Neural crest cell (in vitro differentiated cells): ENCODE measurements at regions not wholly inside any gene's neighbourhood (a gene's known extent, or its start where the extent isn't known, plus 50 kb on each side); places are given as distances from the start of the nearest gene placed in this dataset.

Experiments
- DNase-seq: peaks from one replicate; pipeline ENCODE4 v3.0.0; 2021; ENCODE audit warnings: low read depth, mixed read lengths, low spot score
- H3K27ac Mint-ChIP-seq: one replicate; pipeline ENCODE4 v1.8.0; 2021; ENCODE audit warnings: mild to moderate bottlenecking, mixed read lengths; ENCODE audit not compliant: unreplicated experiment
- H3K27me3 Mint-ChIP-seq: 2 replicates; pipeline ENCODE4 v1.8.0; 2021; ENCODE audit warnings: low read depth, mild to moderate bottlenecking, mixed read lengths
- H3K36me3 Mint-ChIP-seq: 2 replicates; pipeline ENCODE4 v1.8.0; 2021; ENCODE audit warnings: low read depth, mild to moderate bottlenecking, mixed read lengths
- H3K4me1 Mint-ChIP-seq: 2 replicates; pipeline ENCODE4 v1.8.0; 2021; ENCODE audit warnings: mixed read lengths
- H3K4me3 Mint-ChIP-seq: one replicate; pipeline ENCODE4 v1.8.0; 2021; ENCODE audit warnings: mild to moderate bottlenecking, mixed read lengths
- H3K9me3 Mint-ChIP-seq: 2 replicates; pipeline ENCODE4 v1.8.0; 2021; ENCODE audit warnings: mixed read lengths
- TF ChIP-seq, protein P1 (sequence below): fragments of 200-600 bp; sonication (generic); conservative IDR thresholded peaks from 2 replicates; pipeline ENCODE4 v1.5.0; 2021; ENCODE audit warnings: antibody characterized with exemption, mild to moderate bottlenecking

DNA sequence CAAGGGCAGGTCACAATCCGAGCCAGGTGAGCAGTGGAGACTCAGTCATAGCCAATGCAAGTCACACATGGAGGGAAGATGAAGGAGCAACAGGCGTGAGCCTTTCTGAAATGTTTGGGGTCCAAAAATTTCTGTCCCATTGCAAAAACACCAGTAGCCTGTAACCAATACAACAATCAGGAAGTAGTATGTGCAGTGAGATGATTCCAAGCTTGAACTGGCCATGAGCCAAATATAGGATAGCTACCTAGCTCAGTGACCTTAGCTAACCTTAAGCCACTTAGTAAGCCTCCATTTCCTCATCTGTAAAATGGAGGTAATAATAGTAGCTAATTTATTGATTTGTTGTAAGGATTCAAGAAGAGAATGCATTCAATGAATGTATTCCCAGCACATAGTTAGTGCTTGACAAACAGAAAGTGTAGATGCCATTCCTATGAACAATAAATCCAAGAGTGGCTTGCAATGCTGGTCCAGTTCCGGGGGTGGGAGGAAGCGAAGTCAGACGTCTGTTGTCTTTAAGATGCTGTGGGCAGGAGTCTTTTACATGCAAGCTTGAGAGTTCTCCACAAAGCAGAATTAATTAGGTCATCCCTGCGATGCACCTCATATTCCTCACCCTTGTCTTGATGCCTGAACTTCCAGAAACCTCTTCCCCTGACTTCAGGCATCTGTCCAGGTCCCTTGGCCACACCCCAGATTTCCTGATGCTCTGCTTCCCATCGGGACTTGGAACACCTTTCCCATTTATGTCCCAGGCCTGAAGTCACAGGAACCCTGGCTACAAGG lies 195.7 kb upstream of the UBL3 start:
- H3K4me3 Mint-ChIP-seq, result no peak overlapping the region
- H3K9me3 Mint-ChIP-seq, result peaks cover 3% of the 10 kb centered on the region
- DNase-seq, result no peak
- TF ChIP-seq, protein P1, sequence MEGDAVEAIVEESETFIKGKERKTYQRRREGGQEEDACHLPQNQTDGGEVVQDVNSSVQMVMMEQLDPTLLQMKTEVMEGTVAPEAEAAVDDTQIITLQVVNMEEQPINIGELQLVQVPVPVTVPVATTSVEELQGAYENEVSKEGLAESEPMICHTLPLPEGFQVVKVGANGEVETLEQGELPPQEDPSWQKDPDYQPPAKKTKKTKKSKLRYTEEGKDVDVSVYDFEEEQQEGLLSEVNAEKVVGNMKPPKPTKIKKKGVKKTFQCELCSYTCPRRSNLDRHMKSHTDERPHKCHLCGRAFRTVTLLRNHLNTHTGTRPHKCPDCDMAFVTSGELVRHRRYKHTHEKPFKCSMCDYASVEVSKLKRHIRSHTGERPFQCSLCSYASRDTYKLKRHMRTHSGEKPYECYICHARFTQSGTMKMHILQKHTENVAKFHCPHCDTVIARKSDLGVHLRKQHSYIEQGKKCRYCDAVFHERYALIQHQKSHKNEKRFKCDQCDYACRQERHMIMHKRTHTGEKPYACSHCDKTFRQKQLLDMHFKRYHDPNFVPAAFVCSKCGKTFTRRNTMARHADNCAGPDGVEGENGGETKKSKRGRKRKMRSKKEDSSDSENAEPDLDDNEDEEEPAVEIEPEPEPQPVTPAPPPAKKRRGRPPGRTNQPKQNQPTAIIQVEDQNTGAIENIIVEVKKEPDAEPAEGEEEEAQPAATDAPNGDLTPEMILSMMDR, result no peak
- no peak overlapping the region for H3K27ac Mint-ChIP-seq
- H3K36me3 Mint-ChIP-seq, result no peaks in the 10 kb centered on the region
- no peaks in the 10 kb centered on the region for H3K4me1 Mint-ChIP-seq
- no peaks in the 10 kb centered on the region for H3K27me3 Mint-ChIP-seq

GRCh38 chr13:30044932-30045331 lies 194.5 kb upstream of the UBL3 start:
- H3K4me3 Mint-ChIP-seq, result no peak overlapping the region

GRCh38 chr13:30043631-30043925 lies 193.2 kb upstream of the UBL3 start:
- H3K36me3 Mint-ChIP-seq, result no peaks in the 10 kb centered on the region
- no peak overlapping the region for H3K4me3 Mint-ChIP-seq
- H3K27me3 Mint-ChIP-seq, result no peaks in the 10 kb centered on the region

More at GRCh38 chr13:30044932-30045331, 194.5 kb upstream of the UBL3 start:
- TF ChIP-seq, protein P1, result no peak
- DNase-seq, result no peak
- no peak overlapping the region for H3K27ac Mint-ChIP-seq
- H3K9me3 Mint-ChIP-seq, result peaks cover 3% of the 10 kb centered on the region
- peaks cover 5% of the 10 kb centered on the region for H3K4me1 Mint-ChIP-seq
- H3K27me3 Mint-ChIP-seq, result no peaks in the 10 kb centered on the region
- H3K36me3 Mint-ChIP-seq, result no peaks in the 10 kb centered on the region

DNA sequence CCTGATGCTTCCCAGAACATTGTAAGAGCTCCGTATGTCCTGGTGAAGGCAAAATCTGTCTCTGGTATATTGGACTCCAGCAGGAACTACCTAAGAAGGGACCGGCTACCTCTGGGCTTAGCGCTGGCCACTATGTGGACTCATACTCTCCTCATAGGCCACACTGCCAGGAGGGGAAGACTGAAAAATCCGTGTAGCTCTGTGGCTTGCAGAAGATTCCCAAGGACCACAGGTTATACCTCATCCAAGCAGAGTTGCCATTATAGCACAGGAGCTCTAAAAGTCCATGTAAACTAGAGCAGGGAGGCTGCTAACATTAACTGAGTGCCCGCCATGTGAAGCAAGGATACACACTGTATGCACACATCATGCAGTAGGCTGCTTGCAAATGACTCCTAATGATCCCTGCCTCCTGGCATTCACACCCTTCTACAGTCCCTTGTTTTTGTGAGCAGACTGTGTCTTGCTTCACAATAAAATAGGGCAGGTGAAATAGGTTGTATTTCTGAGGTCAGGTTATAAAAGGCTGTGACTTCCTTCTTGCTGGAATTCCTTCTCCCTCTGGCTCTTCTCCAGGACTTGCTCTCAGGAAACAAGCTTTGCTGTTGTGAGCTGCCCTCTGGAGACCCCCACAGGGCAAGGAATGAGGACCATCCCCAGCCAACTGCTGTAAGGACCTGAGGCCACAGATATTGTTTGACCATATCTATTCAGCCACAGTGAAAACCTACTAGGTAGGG lies 192.6 kb upstream of the UBL3 start:
- Mint-ChIP-seq H3K4me3 (no peak overlapping the region), H3K27ac (no peak overlapping the region), H3K27me3 (peaks cover 4% of the 10 kb centered on the region), H3K4me1 (peaks cover 22% of the 10 kb centered on the region), H3K9me3 (peaks cover 3% of the 10 kb centered on the region), H3K36me3 (no peaks in the 10 kb centered on the region)
- DNase-seq, result no peak
- TF ChIP-seq, protein P1, result no peak

More at GRCh38 chr13:30043631-30043925, 193.2 kb upstream of the UBL3 start:
- no peak for DNase-seq
- H3K9me3 Mint-ChIP-seq, result peaks cover 3% of the 10 kb centered on the region
- H3K27ac Mint-ChIP-seq, result no peak overlapping the region
- H3K4me1 Mint-ChIP-seq, result peaks cover 17% of the 10 kb centered on the region
- TF ChIP-seq, protein P1, result no peak

- no peak for DNase-seq
- Mint-ChIP-seq H3K4me3 (no peak overlapping the region), H3K27me3 (peaks cover 4% of the 10 kb centered on the region), H3K36me3 (no peaks in the 10 kb centered on the region), H3K27ac (no peak overlapping the region), H3K4me1 (peaks cover 27% of the 10 kb centered on the region), H3K9me3 (peaks cover 3% of the 10 kb centered on the region)
- TF ChIP-seq, protein P1, result no peak
These were observed 191.9 kb upstream of the UBL3 start for GRCh38 chr13:30042272-30042671.
